GF-D8 (cell line): ENCODE measurements at regions not wholly inside any gene's neighbourhood (a gene's known extent, or its start where the extent isn't known, plus 50 kb on each side); places are given as distances from the start of the nearest gene placed in this dataset.
"Not testable (repeated sequence)": the region's sequence is repeated elsewhere in the genome, so short reads cannot be mapped to it uniquely, and the experiment has no call there.

Source experiments
- DNase-seq: peaks from one replicate; lab custom pipeline; 2025; lab: John Stamatoyannopoulos, UW

GRCh38 chr11:25515576-25515975, 816.4 kb upstream of the ANO3 start:
- no peak for DNase-seq

DNA sequence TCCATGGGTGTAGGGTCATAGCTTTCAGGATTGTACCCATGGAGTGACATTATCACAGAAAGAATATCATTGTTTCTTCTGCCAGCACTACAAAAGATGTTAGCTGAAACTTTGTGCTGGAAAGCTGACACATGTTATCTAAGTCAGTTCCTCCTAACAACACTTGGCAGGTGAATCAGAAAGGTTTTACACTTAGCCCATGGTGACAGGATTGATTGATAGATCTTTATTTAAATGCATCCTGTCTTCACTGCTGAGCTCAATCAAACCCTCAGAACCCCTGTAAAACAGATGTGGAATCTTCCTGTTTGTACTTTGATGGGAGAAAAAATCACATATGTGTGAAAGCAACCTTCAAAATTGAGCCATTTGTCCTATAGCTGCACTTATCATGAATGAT, 811.5 kb upstream of the ANO3 start:
- DNase-seq = no peak

GRCh38 chr11:25527841-25528240, 804.1 kb upstream of the ANO3 start:
- no peak for DNase-seq

DNA sequence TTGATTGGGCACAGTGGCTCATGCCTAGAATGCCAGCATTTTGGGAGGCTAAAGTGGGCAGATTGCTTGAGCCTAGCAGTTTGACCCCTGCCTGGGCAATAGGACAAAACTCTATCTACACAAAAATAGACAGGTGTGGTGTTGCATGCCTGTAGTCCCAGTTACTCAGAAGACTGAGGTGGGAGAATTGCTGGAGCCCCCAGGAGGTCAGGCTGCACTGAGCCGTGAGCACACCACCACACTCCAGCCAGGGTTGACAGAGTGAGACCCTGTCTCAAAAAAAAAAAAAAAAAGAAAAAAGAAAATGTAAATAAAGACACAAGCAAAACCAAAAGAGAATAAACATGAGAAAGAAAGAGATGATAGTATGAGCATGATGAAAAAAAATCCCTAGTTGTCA, 802.4 kb upstream of the ANO3 start:
- DNase-seq = no peak

DNA sequence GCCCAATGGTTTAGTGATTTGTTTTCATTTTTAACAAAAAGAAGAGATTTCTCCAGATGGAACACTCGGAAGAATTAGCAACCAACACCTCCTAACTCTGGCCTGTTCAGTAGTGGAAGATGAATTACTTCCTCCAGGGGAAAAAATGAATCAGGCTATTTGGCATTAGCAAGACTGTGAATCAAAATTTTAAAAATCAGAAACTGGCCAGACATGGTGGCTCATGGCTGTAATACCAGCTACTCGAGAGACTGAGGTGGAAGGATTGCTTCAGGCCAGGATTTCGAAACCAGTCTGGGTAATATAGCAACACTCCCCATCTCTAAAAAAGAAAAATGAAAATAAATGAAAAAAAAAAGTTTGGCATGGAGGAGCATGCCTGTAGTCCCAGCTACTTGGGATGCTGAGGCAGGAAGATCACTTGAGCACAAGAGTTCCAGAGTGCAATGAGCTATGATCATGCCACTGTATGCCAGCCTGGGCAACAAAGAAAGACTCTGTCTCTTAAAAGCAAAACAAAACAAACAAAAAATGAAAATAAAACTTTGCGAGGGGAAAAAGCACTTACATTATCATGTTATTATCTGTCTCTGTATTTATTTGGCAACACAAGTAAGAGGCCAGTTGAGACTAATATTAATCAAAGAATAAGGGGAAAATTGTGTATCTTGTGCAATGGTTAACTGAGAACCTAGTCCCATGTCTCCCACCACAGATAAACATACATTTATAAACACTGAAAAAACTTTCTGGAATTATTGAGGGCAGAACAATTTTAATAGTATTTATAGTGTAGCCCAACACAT, 796.3 kb upstream of the ANO3 start:
- no peak for DNase-seq

DNA sequence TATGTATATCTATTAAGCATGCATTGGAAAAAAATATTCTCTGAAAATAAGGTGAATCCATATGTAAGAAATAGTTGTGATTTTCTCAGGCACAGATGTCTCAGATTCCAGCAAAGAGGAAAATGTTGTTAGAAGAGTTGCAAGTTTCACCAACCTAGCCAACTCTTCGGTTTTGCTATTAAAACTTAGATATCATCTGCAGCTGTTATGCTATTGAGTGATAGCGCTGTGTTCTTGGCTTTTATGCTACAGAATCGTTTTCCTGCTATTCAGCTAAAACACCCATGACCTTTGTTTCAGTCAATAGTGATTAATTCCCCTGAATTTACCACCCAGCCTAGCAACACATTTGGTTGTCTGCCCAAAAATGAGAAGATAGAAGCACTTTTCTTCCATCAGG, 795.6 kb upstream of the ANO3 start:
- DNase-seq = no peak

GRCh38 chr11:25537393-25537792, 794.5 kb upstream of the ANO3 start:
- DNase-seq = no peak

DNA sequence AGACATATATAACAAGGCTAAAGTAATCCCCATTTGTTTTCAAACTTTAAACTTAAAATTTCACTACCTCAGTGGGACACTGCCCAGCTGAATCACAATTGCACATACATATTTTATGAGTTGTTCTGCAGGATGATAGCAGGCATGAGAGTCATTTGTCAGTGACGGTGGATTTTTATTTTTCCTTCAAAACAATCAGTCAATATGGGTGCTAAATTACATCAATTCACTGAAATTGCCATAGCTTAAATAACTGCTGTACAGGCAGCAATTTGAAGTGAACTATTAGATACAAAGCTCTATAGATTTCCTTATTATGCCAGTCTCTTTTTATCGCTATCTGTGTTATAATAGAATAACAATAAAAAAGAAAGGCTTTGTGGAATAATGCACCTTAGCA, 784.6 kb upstream of the ANO3 start:
- DNase-seq = no peak

DNA sequence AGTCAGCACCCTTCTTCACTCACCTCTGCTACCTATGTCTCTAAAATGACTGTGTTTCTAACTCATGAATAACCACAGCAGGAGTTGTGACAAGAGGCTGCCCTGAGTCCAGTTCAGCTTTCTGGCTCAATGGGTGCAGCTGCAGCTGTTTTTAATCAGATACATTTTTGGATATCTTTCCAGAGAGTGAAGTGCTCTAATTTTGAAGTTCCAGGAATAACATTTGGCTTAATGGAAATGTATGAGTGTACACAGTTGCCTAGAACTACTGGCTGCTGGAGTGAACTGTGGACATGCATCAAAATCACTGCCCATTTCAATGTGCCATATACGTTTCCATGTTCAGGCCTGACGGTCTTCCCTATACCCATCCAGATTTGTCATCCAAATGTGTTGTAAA, 769.5 kb upstream of the ANO3 start:
- no peak for DNase-seq

GRCh38 chr11:25565846-25566245, 766.1 kb upstream of the ANO3 start:
- DNase-seq = no peak

- peak; percentile 39 for DNase-seq
These were observed 765.4 kb upstream of the ANO3 start for GRCh38 chr11:25566298-25567200.

DNA sequence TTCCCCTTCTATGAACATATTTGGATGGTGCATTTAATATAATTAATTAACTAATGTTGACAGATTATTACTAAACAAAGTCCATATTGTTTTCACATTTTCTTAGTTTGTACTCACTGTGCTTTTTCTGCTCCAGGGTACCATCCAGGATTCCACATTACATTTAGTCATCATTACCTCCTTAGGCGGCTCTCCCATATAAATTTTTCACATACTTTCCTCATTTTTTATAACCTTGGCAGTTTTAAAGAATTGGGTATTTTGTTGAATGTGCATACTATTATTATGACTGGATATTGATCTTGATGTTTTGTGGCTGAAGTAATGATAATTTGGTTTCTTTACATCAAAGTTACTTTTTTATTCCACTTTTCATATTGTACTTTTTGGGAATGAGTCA, 755.6 kb upstream of the ANO3 start:
- no peak for DNase-seq

GRCh38 chr11:25579554-25579953, 752.4 kb upstream of the ANO3 start:
- not testable (repeated sequence) for DNase-seq

GRCh38 chr11:25583596-25583995, 748.3 kb upstream of the ANO3 start:
- no peak for DNase-seq

GRCh38 chr11:25587496-25587895, 744.4 kb upstream of the ANO3 start:
- DNase-seq = no peak

DNA sequence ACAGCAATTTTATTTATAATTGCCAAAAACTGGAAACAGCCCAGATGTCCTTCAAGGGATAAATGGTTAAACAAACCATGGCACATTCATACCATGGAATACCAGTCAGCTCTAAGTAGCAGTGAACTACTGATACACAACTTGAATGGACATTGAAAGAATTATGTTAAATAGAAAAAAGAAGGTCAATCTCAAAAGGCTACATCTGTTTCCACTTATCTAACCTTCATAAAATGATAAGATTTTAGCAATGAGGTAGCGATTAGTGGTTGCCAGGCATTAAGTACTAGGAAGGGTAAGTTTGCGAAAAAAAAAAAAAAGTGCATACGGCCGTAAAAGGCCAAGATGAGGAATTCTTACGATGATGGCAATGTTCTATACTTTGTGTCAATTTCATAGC, 738.7 kb upstream of the ANO3 start:
- no peak for DNase-seq

GRCh38 chr11:25596701-25597100, 735.2 kb upstream of the ANO3 start:
- DNase-seq = no peak

GRCh38 chr11:25597696-25598095, 734.2 kb upstream of the ANO3 start:
- DNase-seq = no peak

DNA sequence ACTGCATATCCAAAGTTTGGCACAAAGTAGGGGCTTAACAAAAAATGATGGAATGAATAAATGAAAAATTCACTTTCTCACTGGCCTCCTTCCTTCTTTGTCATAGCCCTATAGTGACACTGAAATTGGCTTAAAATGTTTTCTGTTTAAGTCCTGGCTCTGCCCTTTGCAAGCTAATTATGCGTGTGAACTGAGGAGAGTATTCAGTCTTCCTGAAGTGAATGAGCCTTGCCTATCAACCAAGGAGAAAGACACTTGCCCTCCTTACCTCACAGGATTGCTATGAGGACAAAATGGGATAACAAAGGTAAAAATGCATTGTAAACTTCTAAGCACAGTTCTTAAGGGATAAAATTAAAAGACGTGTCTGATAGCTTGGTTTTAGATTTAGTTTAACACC, 729.8 kb upstream of the ANO3 start:
- no peak for DNase-seq

GRCh38 chr11:25602959-25603358, 729.0 kb upstream of the ANO3 start:
- DNase-seq = no peak

DNA sequence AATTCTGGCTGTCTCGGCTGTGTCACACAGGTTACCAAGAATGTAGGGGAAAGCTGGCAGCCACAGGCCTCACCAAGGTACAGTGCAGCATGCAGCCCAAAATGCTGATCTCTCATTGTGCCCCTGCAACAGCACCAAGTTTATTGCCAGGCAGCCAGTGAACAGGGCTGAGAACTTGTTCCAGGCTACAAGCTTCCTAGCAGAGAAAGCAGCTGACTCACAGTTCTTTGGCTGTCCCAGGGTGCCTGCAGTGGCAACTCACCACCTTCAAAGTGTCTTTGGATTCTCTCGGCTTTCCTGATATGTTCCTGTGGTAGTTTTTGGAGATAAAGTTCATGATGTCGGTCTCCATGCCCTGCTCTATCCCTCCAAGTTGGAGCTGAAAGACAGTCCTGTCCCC, 719.1 kb upstream of the ANO3 start:
- no peak for DNase-seq

DNA sequence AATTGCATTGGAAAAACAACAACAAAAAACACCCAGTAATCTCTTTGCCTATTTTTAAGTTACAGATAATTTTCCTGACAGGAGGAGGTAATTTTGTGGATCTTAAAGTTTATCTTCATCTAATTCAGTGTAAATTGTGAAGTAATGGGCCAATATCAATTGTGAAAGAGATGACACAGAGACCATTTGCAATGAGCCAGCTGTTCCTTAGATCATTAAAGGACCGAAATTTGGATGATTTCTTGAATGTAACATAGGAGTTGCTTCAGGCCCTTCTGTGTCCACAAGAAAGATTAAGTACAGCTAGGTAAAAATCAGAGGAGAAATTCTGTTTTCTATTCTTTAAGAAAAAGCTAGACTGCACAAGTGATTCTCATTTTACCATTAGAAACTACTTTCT, 718.5 kb upstream of the ANO3 start:
- DNase-seq = no peak

- DNase-seq = no peak
These were observed 718.1 kb upstream of the ANO3 start for GRCh38 chr11:25613865-25614264.
